ENCODE measurements at regions not wholly inside any gene's neighbourhood (a gene's known extent, or its start where the extent isn't known, plus 50 kb on each side); places are given as distances from the start of the nearest gene placed in this dataset.

DNA sequence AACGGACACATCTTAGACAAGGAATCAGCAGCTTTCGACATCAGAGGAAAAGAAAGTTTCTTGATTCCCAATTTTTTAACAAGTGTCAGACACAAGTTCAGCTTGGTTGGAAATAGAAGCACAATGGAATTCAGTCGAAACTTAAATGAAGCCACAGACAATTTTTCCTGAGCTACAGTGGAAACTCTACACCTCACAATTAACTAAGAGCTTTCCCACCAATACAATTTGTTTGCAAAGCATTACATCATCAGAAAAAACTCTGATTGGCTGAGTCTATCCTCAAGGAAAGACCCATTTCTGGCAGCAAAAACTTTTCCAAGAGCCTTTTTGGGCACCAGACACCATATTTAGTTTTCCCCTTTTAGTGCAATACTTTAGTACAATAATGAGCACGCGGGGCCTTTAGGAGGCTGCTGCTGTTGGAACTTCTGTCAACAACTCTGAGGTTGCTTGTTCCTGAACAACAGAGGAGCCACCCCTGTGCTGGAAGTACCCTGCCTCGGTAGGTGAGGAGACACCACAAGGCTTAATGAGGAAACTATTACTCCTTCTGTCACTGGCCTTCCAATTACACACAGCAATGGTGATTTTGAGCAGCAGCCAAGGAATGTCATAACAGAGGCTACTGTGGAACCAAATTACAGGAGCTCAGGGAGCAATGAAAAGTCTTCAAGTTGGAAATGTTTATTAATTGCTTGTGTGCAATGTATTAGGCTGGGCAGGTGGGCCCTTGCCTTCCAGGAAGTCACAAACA lies 61.9 kb upstream of the BARX2 start:
- TF ChIP-seq POLR2A (IDR thresholded peaks at IDR 0.05), result no peak
- TF ChIP-seq, protein P1, sequence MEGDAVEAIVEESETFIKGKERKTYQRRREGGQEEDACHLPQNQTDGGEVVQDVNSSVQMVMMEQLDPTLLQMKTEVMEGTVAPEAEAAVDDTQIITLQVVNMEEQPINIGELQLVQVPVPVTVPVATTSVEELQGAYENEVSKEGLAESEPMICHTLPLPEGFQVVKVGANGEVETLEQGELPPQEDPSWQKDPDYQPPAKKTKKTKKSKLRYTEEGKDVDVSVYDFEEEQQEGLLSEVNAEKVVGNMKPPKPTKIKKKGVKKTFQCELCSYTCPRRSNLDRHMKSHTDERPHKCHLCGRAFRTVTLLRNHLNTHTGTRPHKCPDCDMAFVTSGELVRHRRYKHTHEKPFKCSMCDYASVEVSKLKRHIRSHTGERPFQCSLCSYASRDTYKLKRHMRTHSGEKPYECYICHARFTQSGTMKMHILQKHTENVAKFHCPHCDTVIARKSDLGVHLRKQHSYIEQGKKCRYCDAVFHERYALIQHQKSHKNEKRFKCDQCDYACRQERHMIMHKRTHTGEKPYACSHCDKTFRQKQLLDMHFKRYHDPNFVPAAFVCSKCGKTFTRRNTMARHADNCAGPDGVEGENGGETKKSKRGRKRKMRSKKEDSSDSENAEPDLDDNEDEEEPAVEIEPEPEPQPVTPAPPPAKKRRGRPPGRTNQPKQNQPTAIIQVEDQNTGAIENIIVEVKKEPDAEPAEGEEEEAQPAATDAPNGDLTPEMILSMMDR (IDR thresholded peaks at IDR 0.05), result no peak
- no peak for DNase-seq (ENCODE audit: low spot score in 2 of 2)
- WGBS, 2 donors, result 62% methylated on average over 6 of the region's 6 CpGs

DNA sequence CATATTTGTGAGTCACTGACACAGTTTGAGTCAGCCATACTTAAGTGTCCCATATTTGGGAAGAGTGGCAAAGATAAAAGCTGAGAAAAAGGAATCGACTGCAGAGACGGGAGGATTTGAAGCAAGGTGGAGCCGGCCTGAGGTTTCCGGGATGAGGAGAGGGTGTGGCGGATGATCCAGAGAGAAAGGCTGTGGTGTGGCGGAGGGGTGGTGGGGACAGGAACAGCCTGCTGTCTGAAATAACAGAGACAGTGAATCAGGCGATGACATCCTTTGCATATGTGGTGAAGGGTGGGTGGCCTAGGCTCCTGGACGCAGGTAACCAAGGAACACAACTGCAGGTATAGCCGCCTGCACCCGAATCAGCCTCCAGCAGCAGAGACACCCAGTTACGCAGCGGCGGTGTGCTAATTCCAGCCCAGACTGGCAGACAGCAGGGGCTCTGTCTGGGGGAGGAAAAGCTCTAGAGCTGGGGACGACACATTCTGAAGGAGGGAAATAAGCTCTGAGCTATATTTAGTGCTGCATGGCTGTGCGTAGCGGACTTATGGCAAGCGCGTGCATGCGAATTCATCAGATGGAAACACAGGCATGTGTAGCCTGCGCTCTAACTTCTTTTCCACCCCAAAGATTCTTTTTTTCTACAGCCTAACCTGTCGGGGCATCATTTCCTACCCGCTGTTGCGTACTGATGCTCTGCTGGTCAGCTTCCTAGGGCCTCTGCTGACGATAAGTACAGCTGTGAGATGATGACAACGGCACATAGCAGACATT lies 62.7 kb upstream of the BARX2 start:
- WGBS, 2 donors, result 43 to 48% methylated on average over 25 of the region's 25 CpGs

More for the DNA sequence above, 61.9 kb upstream of the BARX2 start:
- H3K4me3 ChIP-seq (ENCODE audit: low read depth, poor library complexity, severe bottlenecking), result no peak overlapping the region
- intact Hi-C loops (cut with DNase I; ENCODE audit: low total_unique reads), result no loop called here

DNA sequence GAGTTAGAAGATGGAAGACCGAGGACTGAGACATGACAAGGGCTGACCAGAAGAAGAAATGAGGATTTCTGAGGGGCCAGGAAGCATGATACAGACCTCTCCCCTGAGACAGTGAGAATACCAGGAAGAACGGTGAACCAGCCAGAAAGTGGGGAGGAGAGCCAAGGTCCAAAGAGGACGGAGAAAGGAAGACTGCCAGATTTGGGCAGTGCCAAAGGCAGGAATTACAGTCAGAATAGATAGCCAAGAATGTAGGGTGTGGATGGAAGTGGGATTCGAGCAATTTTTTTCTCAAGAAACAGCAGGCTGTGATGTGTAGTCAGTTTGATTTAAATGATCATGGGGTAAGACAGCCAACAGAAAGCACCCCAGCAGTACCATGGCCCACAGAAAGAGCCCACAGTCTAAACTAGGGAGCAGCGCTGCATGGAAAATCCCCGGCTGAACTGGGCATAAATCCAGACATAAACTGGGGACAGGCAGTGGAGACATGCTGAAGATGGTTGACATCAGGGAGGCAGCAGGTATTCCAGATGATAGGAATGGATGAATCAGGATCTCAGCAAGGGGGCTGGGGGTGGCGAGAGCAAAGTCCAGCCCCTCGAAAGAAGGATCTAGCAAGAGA lies 67.3 kb upstream of the BARX2 start:
- intact Hi-C loops (cut with DNase I; ENCODE audit: low total_unique reads), result no loop called here
- WGBS, 2 donors, result 50 to 53% methylated on average over 8 of the region's 8 CpGs
- H3K4me3 ChIP-seq (ENCODE audit: low read depth, poor library complexity, severe bottlenecking), result no peak overlapping the region
- DNase-seq (ENCODE audit: low spot score in 2 of 2), result no peak
- TF ChIP-seq, protein P1 (IDR thresholded peaks at IDR 0.05), result no peak
- TF ChIP-seq POLR2A (IDR thresholded peaks at IDR 0.05), result no peak

More for the DNA sequence above, 62.7 kb upstream of the BARX2 start:
- DNase-seq (ENCODE audit: low spot score in 2 of 2), result no peak
- H3K4me3 ChIP-seq (ENCODE audit: low read depth, poor library complexity, severe bottlenecking), result no peak overlapping the region
- TF ChIP-seq, protein P1 (IDR thresholded peaks at IDR 0.05), result no peak
- no peak for TF ChIP-seq POLR2A (IDR thresholded peaks at IDR 0.05)
- intact Hi-C loops (cut with DNase I; ENCODE audit: low total_unique reads), result no loop called here

DNA sequence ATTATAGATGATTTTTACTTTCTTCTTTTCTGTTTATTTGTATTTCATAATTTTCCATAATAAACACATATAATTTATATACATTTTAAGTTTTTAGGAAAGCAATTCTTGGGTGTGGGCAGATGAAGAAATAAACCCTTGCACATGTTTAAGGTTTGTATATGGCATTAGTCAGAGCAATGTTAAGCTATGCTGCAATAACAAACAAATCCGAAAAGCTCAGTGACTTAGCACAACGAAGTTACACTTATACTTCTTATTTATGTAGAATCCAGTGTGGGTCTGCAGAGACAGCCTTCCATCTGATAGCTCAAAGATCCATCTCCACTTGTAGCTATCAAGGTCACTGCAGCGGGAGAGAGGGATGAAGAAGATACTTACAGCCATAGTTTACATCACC lies 68.5 kb upstream of the BARX2 start:
- intact Hi-C loops (cut with DNase I; ENCODE audit: low total_unique reads), result no loop called here
- 90 to 98% methylated on average over 3 of the region's 3 CpGs for whole genome bisulfite sequencing, 2 donors
- TF ChIP-seq, protein P1 (IDR thresholded peaks at IDR 0.05), result no peak
- no peak for DNase-seq (ENCODE audit: low spot score in 2 of 2)
- H3K4me3 ChIP-seq (ENCODE audit: low read depth, poor library complexity, severe bottlenecking), result no peak overlapping the region

DNA sequence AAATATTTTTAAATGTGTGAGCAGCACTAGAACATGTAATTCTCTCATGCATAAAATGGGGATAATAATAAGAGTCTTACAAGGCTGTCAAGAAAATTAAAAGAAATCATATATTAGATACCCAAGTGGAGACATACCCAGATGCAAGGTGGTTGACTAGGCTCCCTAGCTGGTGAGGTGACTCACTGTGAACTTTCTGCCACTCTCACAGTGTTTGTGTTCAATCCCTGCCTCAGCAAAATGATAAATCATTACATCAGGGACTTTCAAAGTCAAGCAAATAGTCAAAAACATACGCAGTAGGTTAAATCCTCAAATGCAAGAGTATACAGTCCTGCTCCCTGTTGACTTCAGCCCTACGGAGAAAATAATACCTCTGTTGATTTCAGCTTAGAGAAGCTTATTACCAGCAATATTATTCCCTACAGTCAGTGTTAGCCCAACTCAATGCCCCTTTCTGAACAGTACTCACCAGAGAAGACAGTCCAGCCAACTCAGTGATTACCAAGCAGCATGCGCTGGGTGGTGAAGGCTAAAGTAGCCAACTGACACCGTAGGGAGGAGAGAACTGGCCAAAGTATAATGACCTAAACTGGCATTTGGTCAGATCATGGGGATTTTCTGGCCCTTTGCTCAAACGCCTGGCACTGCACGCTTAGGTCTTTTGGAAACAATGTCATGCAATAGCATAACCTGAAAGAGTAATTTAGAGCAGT lies 73.1 kb upstream of the BARX2 start:
- DNase-seq (ENCODE audit: low spot score in 2 of 2), result no peak
- no peak overlapping the region for H3K4me3 ChIP-seq (ENCODE audit: low read depth, poor library complexity, severe bottlenecking)
- WGBS, 2 donors, result 77 to 83% methylated on average over 6 of the region's 6 CpGs
- no peak for TF ChIP-seq POLR2A (IDR thresholded peaks at IDR 0.05)
- TF ChIP-seq, protein P1 (IDR thresholded peaks at IDR 0.05), result no peak
- intact Hi-C loops (cut with DNase I; ENCODE audit: low total_unique reads), result no loop called here

Measured in lower leg skin (tissue), 4 donors.